BE2C (cell line): ENCODE measurements at regions not wholly inside any gene's neighbourhood (a gene's known extent, or its start where the extent isn't known, plus 50 kb on each side); places are given as distances from the start of the nearest gene placed in this dataset.

ENCODE experiments used
- DNase-seq: peaks from one replicate; pipeline ENCODE4 v3.0.0-alpha.2; 2020
- H3K27me3 ChIP-seq: fragments of 250-450 bp; sonication (Bioruptor Pico); 2 replicates; pipeline ENCODE4 v1.5.1; 2020; ENCODE audit warnings: mild to moderate bottlenecking
- H3K36me3 ChIP-seq: fragments of 250-450 bp; sonication (Bioruptor Pico); 2 replicates; pipeline ENCODE4 v1.5.1; 2020; ENCODE audit warnings: mild to moderate bottlenecking
- H3K4me1 ChIP-seq: fragments of 250-450 bp; sonication (Bioruptor Pico); 2 replicates; pipeline ENCODE4 v1.5.1; 2020
- H3K4me3 ChIP-seq: 2 replicates; pipeline ENCODE4 v1.5.1; 2011; ENCODE audit warnings: low read depth, low read length
- H3K9me3 ChIP-seq: fragments of 250-450 bp; sonication (Bioruptor Pico); 2 replicates; pipeline ENCODE4 v1.5.1; 2020
- CTCF ChIP-seq: IDR thresholded peaks from 2 replicates; pipeline ENCODE4 v1.5.1; 2012; ENCODE audit warnings: mild to moderate bottlenecking, low read depth, low read length

- Histone ChIP-seq H3K9me3 (no peaks in the 10 kb centered on the region), H3K4me1 (no peaks in the 10 kb centered on the region), H3K27me3 (no peaks in the 10 kb centered on the region), H3K36me3 (no peaks in the 10 kb centered on the region), H3K4me3 (no peak overlapping the region)
- DNase-seq = no peak
- TF ChIP-seq CTCF = no peak
Observed at GRCh38 chr1:13916530-13916929, 216.5 kb downstream of the PRDM2 start.

GRCh38 chr1:13917607-13918006 is 217.6 kb downstream of the PRDM2 start:
- H3K27me3 ChIP-seq = no peaks in the 10 kb centered on the region
- no peak for DNase-seq
- no peak for TF ChIP-seq CTCF

GRCh38 chr1:13918862-13919261 is 218.9 kb downstream of the PRDM2 start:
- Histone ChIP-seq H3K9me3 (no peaks in the 10 kb centered on the region), H3K27me3 (no peaks in the 10 kb centered on the region), H3K36me3 (no peaks in the 10 kb centered on the region), H3K4me1 (no peaks in the 10 kb centered on the region), H3K4me3 (no peak overlapping the region)
- no peak for DNase-seq
- no peak for TF ChIP-seq CTCF

More at GRCh38 chr1:13917607-13918006, 217.6 kb downstream of the PRDM2 start:
- H3K4me1 ChIP-seq = no peaks in the 10 kb centered on the region
- no peaks in the 10 kb centered on the region for H3K9me3 ChIP-seq
- no peaks in the 10 kb centered on the region for H3K36me3 ChIP-seq
- no peak overlapping the region for H3K4me3 ChIP-seq

GRCh38 chr1:13921190-13921589 is 221.2 kb downstream of the PRDM2 start:
- H3K4me1 ChIP-seq = no peaks in the 10 kb centered on the region
- no peaks in the 10 kb centered on the region for H3K36me3 ChIP-seq
- no peak for TF ChIP-seq CTCF
- H3K27me3 ChIP-seq = no peaks in the 10 kb centered on the region
- no peaks in the 10 kb centered on the region for H3K9me3 ChIP-seq
- no peak for DNase-seq
- no peak overlapping the region for H3K4me3 ChIP-seq

GRCh38 chr1:13922466-13923110 is 222.6 kb downstream of the PRDM2 start:
- no peak for TF ChIP-seq CTCF
- H3K4me1 ChIP-seq = no peaks in the 10 kb centered on the region
- no peak overlapping the region for H3K4me3 ChIP-seq
- no peaks in the 10 kb centered on the region for H3K27me3 ChIP-seq
- H3K9me3 ChIP-seq = no peaks in the 10 kb centered on the region
- no peak for DNase-seq
- no peaks in the 10 kb centered on the region for H3K36me3 ChIP-seq

GRCh38 chr1:13926556-13926955 is 226.6 kb downstream of the PRDM2 start:
- no peaks in the 10 kb centered on the region for H3K9me3 ChIP-seq
- H3K36me3 ChIP-seq = no peaks in the 10 kb centered on the region
- H3K4me3 ChIP-seq = no peak overlapping the region
- no peaks in the 10 kb centered on the region for H3K4me1 ChIP-seq
- no peaks in the 10 kb centered on the region for H3K27me3 ChIP-seq
- no peak for DNase-seq
- TF ChIP-seq CTCF = no peak
